ENCODE measurements at regions not wholly inside any gene's neighbourhood (a gene's known extent, or its start where the extent isn't known, plus 50 kb on each side); places are given as distances from the start of the nearest gene placed in this dataset.
A peak's percentile ranks its signal among the peaks of the same experiment; 100 is the strongest.

- no peak for DNase-seq
Observed at GRCh38 chr1:184221087-184221486, 165.7 kb upstream of the C1orf21 start.

GRCh38 chr1:184222652-184223052 is 164.2 kb upstream of the C1orf21 start:
- DNase-seq = peak; percentile 67

GRCh38 chr1:184223216-184223615 is 163.6 kb upstream of the C1orf21 start:
- DNase-seq = no peak

GRCh38 chr1:184225283-184226099 is 161.3 kb upstream of the C1orf21 start:
- no peak for DNase-seq

GRCh38 chr1:184226100-184226487 is 160.7 kb upstream of the C1orf21 start:
- no peak for DNase-seq

- DNase-seq = no peak
Observed at GRCh38 chr1:184228558-184228957, 158.3 kb upstream of the C1orf21 start.

GRCh38 chr1:184237588-184237987 is 149.2 kb upstream of the C1orf21 start:
- DNase-seq = no peak

- DNase-seq = no peak
Observed at GRCh38 chr1:184241446-184241845, 145.4 kb upstream of the C1orf21 start.

- DNase-seq = peak; percentile 39
Observed at GRCh38 chr1:184242507-184242943, 144.3 kb upstream of the C1orf21 start.

- no peak for DNase-seq
Observed at GRCh38 chr1:184244962-184245361, 141.9 kb upstream of the C1orf21 start.

GRCh38 chr1:184247671-184248070 is 139.2 kb upstream of the C1orf21 start:
- DNase-seq = no peak

- no peak for DNase-seq
Observed at GRCh38 chr1:184253921-184254320, 132.9 kb upstream of the C1orf21 start.

- no peak for DNase-seq
Observed at GRCh38 chr1:184254849-184255248, 132.0 kb upstream of the C1orf21 start.

GRCh38 chr1:184255560-184255959 is 131.3 kb upstream of the C1orf21 start:
- DNase-seq = no peak

- no peak for DNase-seq
Observed at GRCh38 chr1:184257873-184258272, 129.0 kb upstream of the C1orf21 start.

- no peak for DNase-seq
Observed at GRCh38 chr1:184258525-184258924, 128.3 kb upstream of the C1orf21 start.

GRCh38 chr1:184260382-184260781 is 126.4 kb upstream of the C1orf21 start:
- no peak for DNase-seq

- no peak for DNase-seq
Observed at GRCh38 chr1:184262109-184262508, 124.7 kb upstream of the C1orf21 start.

- DNase-seq = no peak
Observed at GRCh38 chr1:184267747-184268146, 119.1 kb upstream of the C1orf21 start.

GRCh38 chr1:184270556-184270955 is 116.3 kb upstream of the C1orf21 start:
- DNase-seq = no peak

- DNase-seq = no peak
Observed at GRCh38 chr1:184272175-184272866, 114.5 kb upstream of the C1orf21 start.

- DNase-seq = no peak
Observed at GRCh38 chr1:184276416-184276815, 110.4 kb upstream of the C1orf21 start.

GRCh38 chr1:184279911-184280458 is 106.8 kb upstream of the C1orf21 start:
- DNase-seq = no peak

- no peak for DNase-seq
Observed at GRCh38 chr1:184283999-184284398, 102.8 kb upstream of the C1orf21 start.
